OCI-LY3 (cell line): ENCODE measurements at regions not wholly inside any gene's neighbourhood (a gene's known extent, or its start where the extent isn't known, plus 50 kb on each side); places are given as distances from the start of the nearest gene placed in this dataset.

Source experiments
- EZH2phosphoT487 ChIP-seq: fragments of 200-600 bp; shearing (Covaris generic); IDR thresholded peaks from 2 replicates; pipeline ENCODE4 v1.6.1; 2018; ENCODE audit warnings: antibody characterized with exemption, mixed run types, low read depth
- TF ChIP-seq, protein P1 (sequence below): fragments of 200-600, 300-600 bp; sonication (generic); IDR thresholded peaks from 2 replicates; pipeline ENCODE4 v1.5.1; 2014; ENCODE audit warnings: antibody characterized with exemption, low read length, low read depth

DNA sequence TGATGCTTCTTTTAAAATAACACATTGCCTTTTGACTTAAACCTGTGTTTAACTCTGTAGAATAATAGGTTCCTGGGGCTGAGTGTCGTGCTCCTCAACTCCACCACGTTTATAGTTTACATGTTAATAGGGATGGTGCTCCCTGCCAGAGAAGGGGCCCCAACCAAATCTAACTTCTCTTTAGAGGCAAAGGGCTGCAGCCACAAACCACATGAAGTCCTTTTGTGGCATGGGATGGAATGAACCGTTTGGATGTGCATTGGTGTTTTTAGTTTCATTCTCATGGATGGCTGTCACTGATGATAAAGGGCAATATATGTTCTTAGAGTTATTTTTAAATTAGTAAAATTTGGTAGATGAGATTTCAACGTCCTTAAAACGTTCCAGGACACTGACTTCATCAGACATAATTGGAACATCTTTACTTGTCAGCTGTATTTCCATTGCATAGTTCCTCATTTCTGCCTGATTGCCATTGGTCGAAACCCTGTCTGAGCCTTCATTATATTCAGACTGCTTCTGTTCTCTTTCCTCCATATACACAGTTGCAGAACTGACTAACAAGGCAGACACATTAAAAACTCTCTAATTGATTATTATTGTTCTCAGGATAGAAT lies 60.4 kb upstream of the HPF1 start:
- TF ChIP-seq, protein P1, sequence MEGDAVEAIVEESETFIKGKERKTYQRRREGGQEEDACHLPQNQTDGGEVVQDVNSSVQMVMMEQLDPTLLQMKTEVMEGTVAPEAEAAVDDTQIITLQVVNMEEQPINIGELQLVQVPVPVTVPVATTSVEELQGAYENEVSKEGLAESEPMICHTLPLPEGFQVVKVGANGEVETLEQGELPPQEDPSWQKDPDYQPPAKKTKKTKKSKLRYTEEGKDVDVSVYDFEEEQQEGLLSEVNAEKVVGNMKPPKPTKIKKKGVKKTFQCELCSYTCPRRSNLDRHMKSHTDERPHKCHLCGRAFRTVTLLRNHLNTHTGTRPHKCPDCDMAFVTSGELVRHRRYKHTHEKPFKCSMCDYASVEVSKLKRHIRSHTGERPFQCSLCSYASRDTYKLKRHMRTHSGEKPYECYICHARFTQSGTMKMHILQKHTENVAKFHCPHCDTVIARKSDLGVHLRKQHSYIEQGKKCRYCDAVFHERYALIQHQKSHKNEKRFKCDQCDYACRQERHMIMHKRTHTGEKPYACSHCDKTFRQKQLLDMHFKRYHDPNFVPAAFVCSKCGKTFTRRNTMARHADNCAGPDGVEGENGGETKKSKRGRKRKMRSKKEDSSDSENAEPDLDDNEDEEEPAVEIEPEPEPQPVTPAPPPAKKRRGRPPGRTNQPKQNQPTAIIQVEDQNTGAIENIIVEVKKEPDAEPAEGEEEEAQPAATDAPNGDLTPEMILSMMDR: no peak
- no peak for TF ChIP-seq EZH2phosphoT487
